Ishikawa (cell line): ENCODE measurements at regions not wholly inside any gene's neighbourhood (a gene's known extent, or its start where the extent isn't known, plus 50 kb on each side); places are given as distances from the start of the nearest gene placed in this dataset.

Experiments
- CEBPB ChIP-seq: IDR thresholded peaks from 2 replicates; pipeline ENCODE4 v1.6.1; 2012
- CREB1 ChIP-seq: IDR thresholded peaks from 2 replicates; pipeline ENCODE4 v1.6.1; 2012; ENCODE audit warnings: low read depth
- EGR1 ChIP-seq: IDR thresholded peaks from 2 replicates; pipeline ENCODE4 v1.6.1; 2012
- EP300 ChIP-seq: IDR thresholded peaks from 2 replicates; pipeline ENCODE4 v1.6.1; 2012; ENCODE audit warnings: borderline replicate concordance
- FOXM1 ChIP-seq: IDR thresholded peaks from 2 replicates; pipeline ENCODE4 v1.6.1; 2012; ENCODE audit warnings: low read depth, borderline replicate concordance
- NFIC ChIP-seq: IDR thresholded peaks from 2 replicates; pipeline ENCODE4 v1.6.1; 2012
- RAD21 ChIP-seq: IDR thresholded peaks from 2 replicates; pipeline ENCODE4 v1.6.1; 2012; ENCODE audit warnings: low read depth
- TAF1 ChIP-seq: IDR thresholded peaks from 2 replicates; pipeline ENCODE4 v1.6.1; 2012; ENCODE audit warnings: low read depth, mild to moderate bottlenecking
- TCF12 ChIP-seq: IDR thresholded peaks from 2 replicates; pipeline ENCODE4 v1.6.1; 2012; ENCODE audit warnings: low read depth
- TEAD4 ChIP-seq: IDR thresholded peaks from 2 replicates; pipeline ENCODE4 v1.6.1; 2012
- YY1 ChIP-seq: IDR thresholded peaks from 2 replicates; pipeline ENCODE4 v1.6.1; 2012; ENCODE audit warnings: low read depth
- ZBTB7A ChIP-seq: IDR thresholded peaks from 2 replicates; pipeline ENCODE4 v1.6.1; 2012; ENCODE audit warnings: low read depth
- TF ChIP-seq, protein P1 (sequence below): IDR thresholded peaks from 2 replicates; pipeline ENCODE4 v1.6.1; 2012
- TF ChIP-seq, protein P2 (sequence below): IDR thresholded peaks from 2 replicates; pipeline ENCODE4 v1.6.1; 2012; ENCODE audit warnings: low read depth, mild to moderate bottlenecking
- TF ChIP-seq, protein P3 (sequence below): IDR thresholded peaks from 2 replicates; pipeline ENCODE4 v1.6.1; 2012

DNA sequence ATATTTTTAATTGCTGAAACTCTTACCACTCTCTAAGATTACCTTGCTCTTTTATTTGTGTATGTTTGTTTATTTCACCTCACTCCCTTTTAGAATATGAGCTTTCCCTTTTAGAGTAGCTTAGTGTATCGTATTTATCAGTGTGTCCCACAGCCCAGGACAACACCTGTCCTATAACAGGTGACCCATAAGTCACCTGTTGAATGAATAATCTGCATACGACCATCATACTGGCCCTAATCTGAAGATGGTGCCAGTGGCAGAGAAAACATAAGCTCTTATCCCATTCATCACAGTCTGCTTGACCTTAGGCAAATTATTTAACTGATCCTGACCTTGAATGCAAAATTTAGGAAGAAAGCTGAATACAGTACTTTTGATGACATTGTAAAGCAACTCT lies 254.6 kb upstream of the NR2F2 start:
- TF ChIP-seq EGR1 (no peak), TAF1 (no peak), TCF12 (no peak), TEAD4 (no peak), CEBPB (no peak), FOXM1 (no peak), CREB1 (no peak), YY1 (no peak), NFIC (no peak), EP300 (no peak), RAD21 (no peak), ZBTB7A (no peak)
- TF ChIP-seq, protein P1, sequence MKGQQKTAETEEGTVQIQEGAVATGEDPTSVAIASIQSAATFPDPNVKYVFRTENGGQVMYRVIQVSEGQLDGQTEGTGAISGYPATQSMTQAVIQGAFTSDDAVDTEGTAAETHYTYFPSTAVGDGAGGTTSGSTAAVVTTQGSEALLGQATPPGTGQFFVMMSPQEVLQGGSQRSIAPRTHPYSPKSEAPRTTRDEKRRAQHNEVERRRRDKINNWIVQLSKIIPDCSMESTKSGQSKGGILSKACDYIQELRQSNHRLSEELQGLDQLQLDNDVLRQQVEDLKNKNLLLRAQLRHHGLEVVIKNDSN = no peak
- TF ChIP-seq, protein P2, sequence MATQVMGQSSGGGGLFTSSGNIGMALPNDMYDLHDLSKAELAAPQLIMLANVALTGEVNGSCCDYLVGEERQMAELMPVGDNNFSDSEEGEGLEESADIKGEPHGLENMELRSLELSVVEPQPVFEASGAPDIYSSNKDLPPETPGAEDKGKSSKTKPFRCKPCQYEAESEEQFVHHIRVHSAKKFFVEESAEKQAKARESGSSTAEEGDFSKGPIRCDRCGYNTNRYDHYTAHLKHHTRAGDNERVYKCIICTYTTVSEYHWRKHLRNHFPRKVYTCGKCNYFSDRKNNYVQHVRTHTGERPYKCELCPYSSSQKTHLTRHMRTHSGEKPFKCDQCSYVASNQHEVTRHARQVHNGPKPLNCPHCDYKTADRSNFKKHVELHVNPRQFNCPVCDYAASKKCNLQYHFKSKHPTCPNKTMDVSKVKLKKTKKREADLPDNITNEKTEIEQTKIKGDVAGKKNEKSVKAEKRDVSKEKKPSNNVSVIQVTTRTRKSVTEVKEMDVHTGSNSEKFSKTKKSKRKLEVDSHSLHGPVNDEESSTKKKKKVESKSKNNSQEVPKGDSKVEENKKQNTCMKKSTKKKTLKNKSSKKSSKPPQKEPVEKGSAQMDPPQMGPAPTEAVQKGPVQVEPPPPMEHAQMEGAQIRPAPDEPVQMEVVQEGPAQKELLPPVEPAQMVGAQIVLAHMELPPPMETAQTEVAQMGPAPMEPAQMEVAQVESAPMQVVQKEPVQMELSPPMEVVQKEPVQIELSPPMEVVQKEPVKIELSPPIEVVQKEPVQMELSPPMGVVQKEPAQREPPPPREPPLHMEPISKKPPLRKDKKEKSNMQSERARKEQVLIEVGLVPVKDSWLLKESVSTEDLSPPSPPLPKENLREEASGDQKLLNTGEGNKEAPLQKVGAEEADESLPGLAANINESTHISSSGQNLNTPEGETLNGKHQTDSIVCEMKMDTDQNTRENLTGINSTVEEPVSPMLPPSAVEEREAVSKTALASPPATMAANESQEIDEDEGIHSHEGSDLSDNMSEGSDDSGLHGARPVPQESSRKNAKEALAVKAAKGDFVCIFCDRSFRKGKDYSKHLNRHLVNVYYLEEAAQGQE = no peak
- TF ChIP-seq, protein P3, sequence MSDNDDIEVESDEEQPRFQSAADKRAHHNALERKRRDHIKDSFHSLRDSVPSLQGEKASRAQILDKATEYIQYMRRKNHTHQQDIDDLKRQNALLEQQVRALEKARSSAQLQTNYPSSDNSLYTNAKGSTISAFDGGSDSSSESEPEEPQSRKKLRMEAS = no peak

DNA sequence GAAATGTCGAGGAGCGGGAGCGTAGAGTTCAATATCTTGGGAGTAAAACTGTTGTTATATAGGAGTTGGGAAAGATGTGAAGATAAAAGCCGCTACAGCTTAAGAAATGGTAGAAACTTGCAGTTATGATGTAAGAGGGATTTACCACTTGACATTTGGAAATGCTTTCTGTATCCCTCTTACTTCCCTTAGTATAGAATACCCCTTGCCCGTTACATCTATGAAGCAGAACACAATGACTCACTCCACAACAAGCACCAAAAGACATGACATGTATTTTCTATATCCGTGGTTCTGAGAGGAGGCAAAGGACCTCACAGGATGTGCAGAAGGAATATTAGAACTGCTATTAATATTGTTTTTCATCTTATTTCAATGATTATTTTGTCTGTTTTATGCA lies 254.2 kb upstream of the NR2F2 start:
- TF ChIP-seq CEBPB (no peak), YY1 (no peak), TAF1 (no peak), EP300 (no peak), ZBTB7A (no peak), EGR1 (no peak), FOXM1 (no peak), NFIC (no peak), TCF12 (no peak)
- TF ChIP-seq, protein P2 = no peak
- TF ChIP-seq, protein P1 = no peak

DNA sequence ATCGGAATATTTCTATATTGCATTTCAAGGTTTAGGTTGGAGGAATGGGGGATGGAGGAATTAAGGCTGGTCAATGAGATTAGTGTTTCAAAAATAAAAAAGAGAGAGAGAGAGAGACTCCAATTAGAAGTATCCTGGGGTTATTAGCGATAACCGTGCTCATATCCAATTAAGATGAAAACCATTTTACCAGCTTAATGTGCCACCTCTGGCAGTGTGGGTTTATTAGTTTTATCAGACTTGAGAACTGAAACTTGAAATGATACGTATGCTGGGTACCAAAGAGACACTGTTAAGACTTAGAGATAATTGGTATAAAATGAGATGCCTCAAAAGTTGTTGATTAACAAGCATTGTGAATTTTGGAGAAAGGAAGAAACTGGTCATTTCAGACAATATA lies 251.5 kb upstream of the NR2F2 start:
- TF ChIP-seq TEAD4 (no peak), EP300 (no peak), TAF1 (no peak), RAD21 (no peak), EGR1 (no peak)
- TF ChIP-seq, protein P1 = no peak
- TF ChIP-seq, protein P3 = no peak

DNA sequence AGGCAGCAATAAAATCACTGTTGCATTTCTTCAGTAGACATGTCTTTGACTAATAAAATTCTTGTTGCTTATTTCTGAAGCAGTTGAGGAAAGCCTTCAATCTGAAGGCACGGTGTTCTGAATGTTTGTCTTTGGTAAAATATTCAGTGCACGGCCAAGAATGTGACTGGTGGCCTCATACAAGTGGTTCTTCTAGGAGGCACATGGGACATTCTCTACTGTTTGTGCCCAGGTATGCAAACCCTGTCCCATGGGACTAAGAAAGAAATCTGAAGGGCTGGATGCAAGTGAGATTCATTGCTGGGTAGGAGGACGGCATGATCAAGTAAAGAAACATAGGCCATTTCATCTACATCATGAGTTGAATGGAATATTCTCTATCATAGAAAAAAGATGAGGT lies 250.6 kb upstream of the NR2F2 start:
- TF ChIP-seq NFIC (no peak), EP300 (no peak), YY1 (no peak), TEAD4 (no peak)
- TF ChIP-seq, protein P1 = no peak

DNA sequence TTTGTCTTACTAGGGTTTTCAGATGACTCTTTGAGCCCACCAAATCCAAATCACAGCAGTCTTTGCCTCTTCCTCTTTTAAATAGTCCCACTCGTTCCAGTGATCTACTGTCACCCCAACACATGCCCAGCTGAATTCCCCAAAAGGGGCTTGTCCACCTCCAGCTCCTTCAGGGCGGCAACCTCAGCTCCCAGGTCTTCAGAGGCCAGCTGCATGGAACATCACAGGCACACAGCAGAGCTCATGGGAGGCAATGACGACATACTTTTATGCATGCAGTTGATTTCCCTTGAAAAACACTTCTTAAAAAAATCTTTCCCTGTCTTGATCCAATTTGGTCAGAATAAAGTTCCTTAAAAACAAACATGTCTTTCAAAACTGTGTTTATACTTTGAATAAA lies 244.3 kb upstream of the NR2F2 start:
- TF ChIP-seq NFIC (no peak), CREB1 (no peak), TCF12 (no peak), EP300 (no peak), YY1 (no peak)
- TF ChIP-seq, protein P3 = no peak
- TF ChIP-seq, protein P1 = no peak
